ENCODE measurements at regions not wholly inside any gene's neighbourhood (a gene's known extent, or its start where the extent isn't known, plus 50 kb on each side); places are given as distances from the start of the nearest gene placed in this dataset.
A peak's percentile ranks its signal among the peaks of the same experiment; 100 is the strongest.

DNA sequence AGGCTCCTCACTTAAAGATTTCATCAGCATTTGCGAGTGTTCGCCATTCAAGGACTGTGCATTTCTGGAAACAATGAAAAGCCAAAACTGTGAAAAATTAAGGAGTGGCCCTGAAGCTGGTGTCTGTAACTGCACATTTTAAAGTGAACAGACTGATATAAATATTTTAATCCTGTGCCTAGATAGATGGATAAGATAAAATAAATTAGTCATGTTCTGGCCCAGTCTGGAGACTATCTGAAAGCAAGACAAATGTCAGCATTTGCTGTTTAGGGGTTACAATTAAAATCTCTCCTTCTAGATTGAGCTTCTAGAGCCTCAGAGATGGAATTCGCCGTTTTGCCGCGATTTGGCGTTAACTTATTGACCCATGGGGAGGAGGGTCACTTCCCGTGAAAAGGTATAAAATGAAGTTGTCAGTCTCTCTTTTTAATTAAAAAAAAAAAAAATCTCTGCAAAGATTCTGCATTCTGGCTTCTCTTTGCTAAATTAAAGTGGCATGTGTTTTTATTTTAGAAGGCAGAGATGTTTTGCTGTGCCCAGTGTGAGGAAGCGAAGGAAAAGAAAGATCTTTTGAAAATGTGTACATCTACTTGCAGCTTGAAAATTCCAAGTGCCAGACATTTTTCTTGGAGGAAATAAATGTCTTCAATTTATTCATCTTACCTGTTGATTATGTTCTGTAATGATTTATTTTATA, 79.7 kb upstream of the WNT7B start:
- H3K9me3 Mint-ChIP-seq (ENCODE audit: low read depth, unreplicated experiment): no peaks in the 10 kb centered on the region
- no peak for DNase-seq
- CTCF ChIA-PET: no interaction called here
- H3K4me3 Mint-ChIP-seq (ENCODE audit: low read depth, unreplicated experiment): peak overlapping the region; percentile 80
- TSS peak; percentile 15 for BruUV-seq (replicated peaks)
- peaks cover 13% of the 10 kb centered on the region for H3K4me1 Mint-ChIP-seq (ENCODE audit: low read depth, unreplicated experiment)
- intact Hi-C loops (cut with micrococcal nuclease; ENCODE audit: unreplicated experiment): loop anchor here (10.0 kb wide), 1 partner anchor 48 kb away; no protein-coding TSS in a partner anchor
- no peaks in the 10 kb centered on the region for H3K27me3 Mint-ChIP-seq (ENCODE audit: unreplicated experiment)
- no peak overlapping the region for H3K27ac Mint-ChIP-seq (ENCODE audit: unreplicated experiment)
- TF ChIP-seq, protein P1, sequence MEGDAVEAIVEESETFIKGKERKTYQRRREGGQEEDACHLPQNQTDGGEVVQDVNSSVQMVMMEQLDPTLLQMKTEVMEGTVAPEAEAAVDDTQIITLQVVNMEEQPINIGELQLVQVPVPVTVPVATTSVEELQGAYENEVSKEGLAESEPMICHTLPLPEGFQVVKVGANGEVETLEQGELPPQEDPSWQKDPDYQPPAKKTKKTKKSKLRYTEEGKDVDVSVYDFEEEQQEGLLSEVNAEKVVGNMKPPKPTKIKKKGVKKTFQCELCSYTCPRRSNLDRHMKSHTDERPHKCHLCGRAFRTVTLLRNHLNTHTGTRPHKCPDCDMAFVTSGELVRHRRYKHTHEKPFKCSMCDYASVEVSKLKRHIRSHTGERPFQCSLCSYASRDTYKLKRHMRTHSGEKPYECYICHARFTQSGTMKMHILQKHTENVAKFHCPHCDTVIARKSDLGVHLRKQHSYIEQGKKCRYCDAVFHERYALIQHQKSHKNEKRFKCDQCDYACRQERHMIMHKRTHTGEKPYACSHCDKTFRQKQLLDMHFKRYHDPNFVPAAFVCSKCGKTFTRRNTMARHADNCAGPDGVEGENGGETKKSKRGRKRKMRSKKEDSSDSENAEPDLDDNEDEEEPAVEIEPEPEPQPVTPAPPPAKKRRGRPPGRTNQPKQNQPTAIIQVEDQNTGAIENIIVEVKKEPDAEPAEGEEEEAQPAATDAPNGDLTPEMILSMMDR (IDR thresholded peaks at IDR 0.05; ENCODE audit: unreplicated experiment): no peak
- H3K36me3 Mint-ChIP-seq (ENCODE audit: insufficient read depth, unreplicated experiment): peaks cover 26% of the 10 kb centered on the region

DNA sequence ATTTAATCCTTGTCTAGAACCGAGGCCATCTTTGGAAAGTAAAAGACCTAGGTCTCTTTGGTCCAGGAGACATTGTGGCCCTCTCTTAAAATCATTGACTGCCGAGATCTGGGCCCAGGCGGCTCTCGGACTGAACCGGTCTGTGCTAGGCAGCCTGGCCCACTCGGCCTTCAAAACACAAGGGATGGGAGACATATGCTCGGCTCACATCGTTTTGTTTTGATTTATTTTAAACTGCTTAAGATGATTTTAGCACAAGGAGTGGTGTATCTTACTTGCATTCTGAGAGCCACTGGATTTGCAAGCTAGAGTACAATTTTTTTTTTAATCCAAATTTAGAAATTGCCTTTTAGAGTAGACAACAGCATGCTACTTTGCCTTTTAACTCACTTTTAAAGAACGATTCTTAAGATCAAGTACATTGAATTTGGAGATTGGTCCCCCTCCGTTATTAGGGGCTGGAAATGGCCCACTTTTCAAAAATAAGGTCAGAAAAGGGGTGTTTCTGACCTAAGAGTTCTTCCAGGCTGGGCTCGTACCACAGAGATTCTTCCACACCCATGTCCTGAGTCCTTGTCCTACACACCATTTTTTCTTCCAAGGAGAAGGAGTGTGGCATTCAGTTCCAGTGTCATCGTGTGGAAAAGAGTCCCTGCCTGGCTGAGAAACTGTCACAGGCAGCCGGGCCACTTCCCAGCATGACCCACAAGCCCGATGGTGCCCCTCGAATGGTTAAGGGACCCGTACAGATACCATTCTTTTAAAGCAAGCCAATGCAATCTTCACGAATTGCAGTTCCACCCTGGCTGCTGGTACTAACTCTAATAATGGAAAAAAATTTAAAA, 80.5 kb upstream of the WNT7B start:
- no peak for DNase-seq
- TF ChIP-seq, protein P1 (IDR thresholded peaks at IDR 0.05; ENCODE audit: unreplicated experiment): no peak
- no peaks in the 10 kb centered on the region for H3K9me3 Mint-ChIP-seq (ENCODE audit: low read depth, unreplicated experiment)
- peaks cover 16% of the 10 kb centered on the region for H3K4me1 Mint-ChIP-seq (ENCODE audit: low read depth, unreplicated experiment)
- H3K27me3 Mint-ChIP-seq (ENCODE audit: unreplicated experiment): no peaks in the 10 kb centered on the region
- BruUV-seq (replicated peaks): no TSS peak
- intact Hi-C loops (cut with micrococcal nuclease; ENCODE audit: unreplicated experiment): loop anchor here (10.0 kb wide), 1 partner anchor 47 kb away; no protein-coding TSS in a partner anchor
- CTCF ChIA-PET: no interaction called here
- H3K36me3 Mint-ChIP-seq (ENCODE audit: insufficient read depth, unreplicated experiment): peaks cover 24% of the 10 kb centered on the region
- no peak overlapping the region for H3K4me3 Mint-ChIP-seq (ENCODE audit: low read depth, unreplicated experiment)
- H3K27ac Mint-ChIP-seq (ENCODE audit: unreplicated experiment): no peak overlapping the region

DNA sequence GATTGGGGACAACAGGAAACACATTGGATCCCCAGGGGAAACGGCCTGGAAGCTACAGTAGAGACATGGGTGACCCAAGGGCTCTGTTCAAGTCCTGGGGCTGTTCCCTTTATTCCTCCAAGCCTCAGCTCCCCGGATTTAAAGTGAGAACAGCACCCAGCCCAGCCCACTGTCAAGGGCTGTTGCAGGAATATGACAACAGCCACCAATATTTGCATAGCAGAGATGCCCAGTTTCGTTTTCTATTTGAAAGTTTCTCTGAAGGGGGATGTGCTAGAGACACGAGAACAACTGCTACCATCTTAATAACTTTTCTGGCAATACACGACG, 81.1 kb upstream of the WNT7B start:
- Mint-ChIP-seq H3K36me3 (ENCODE audit: insufficient read depth, unreplicated experiment) (peaks cover 20% of the 10 kb centered on the region), H3K27me3 (ENCODE audit: unreplicated experiment) (no peaks in the 10 kb centered on the region), H3K27ac (ENCODE audit: unreplicated experiment) (no peak overlapping the region), H3K4me3 (ENCODE audit: low read depth, unreplicated experiment) (no peak overlapping the region), H3K4me1 (ENCODE audit: low read depth, unreplicated experiment) (peaks cover 16% of the 10 kb centered on the region), H3K9me3 (ENCODE audit: low read depth, unreplicated experiment) (no peaks in the 10 kb centered on the region)
- CTCF ChIA-PET: no interaction called here
- TF ChIP-seq, protein P1 (IDR thresholded peaks at IDR 0.05; ENCODE audit: unreplicated experiment): no peak
- intact Hi-C loops (cut with micrococcal nuclease; ENCODE audit: unreplicated experiment): loop anchor here (10.0 kb wide), 1 partner anchor 47 kb away; no protein-coding TSS in a partner anchor
- no TSS peak for BruUV-seq (replicated peaks)
- DNase-seq: no peak

DNA sequence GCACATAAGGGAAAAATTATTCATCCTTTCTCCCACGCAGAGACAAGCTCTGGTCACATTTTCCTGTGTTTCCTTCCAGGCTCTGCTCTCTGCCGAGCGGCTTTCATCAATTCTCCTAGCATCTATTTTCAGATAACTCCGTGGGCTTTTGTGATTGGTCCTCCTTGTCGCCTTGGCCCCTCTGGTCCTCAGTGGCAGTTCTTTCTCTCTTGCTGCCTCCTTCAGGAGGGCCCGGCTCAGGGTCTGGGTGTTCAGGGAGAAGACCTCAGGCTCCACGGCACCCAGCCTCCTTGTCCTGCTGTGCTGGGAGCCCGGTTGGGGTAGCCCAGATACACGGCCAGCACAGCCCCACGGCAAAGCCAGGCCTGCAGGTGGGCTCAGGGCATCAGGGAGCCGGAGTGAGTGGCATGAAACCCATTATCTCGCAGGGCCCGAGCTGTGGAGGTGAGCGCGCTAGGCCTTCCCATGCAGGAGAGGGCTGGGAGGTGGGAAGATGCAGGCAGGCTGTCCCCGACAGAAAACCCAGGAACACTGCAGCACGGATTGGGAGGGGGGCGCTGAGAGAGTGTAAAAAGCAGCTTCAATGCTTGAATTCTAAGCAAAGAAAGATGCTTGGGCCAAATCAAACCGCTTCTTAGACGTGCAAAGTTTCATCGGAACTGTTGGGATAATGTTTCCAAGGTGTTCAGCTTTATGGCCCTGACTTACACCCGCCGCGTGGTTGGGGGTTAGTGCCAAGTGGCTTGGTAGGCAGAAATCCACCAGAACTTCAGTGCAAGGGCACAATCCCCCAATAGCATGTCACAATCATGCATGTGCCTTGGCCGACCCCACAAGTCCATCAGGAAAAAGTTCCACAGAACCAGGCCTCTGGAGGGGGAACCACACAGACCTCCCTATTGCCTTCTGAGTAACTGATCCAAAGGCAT, 81.9 kb upstream of the WNT7B start:
- Mint-ChIP-seq H3K9me3 (ENCODE audit: low read depth, unreplicated experiment) (no peaks in the 10 kb centered on the region), H3K36me3 (ENCODE audit: insufficient read depth, unreplicated experiment) (peaks cover 19% of the 10 kb centered on the region), H3K27ac (ENCODE audit: unreplicated experiment) (no peak overlapping the region), H3K4me1 (ENCODE audit: low read depth, unreplicated experiment) (peaks cover 18% of the 10 kb centered on the region), H3K4me3 (ENCODE audit: low read depth, unreplicated experiment) (no peak overlapping the region), H3K27me3 (ENCODE audit: unreplicated experiment) (no peaks in the 10 kb centered on the region)
- intact Hi-C loops (cut with micrococcal nuclease; ENCODE audit: unreplicated experiment): loop anchor here (10.0 kb wide), 1 partner anchor 46 kb away; no protein-coding TSS in a partner anchor
- DNase-seq: no peak
- CTCF ChIA-PET: no interaction called here
- TF ChIP-seq, protein P1 (IDR thresholded peaks at IDR 0.05; ENCODE audit: unreplicated experiment): no peak
- BruUV-seq (replicated peaks): no TSS peak

Data from Calu3 (cell line).